Endothelial cell of umbilical vein (primary cell): ENCODE measurements at regions not wholly inside any gene's neighbourhood (a gene's known extent, or its start where the extent isn't known, plus 50 kb on each side); places are given as distances from the start of the nearest gene placed in this dataset.

Source experiments
- BruUV-seq: library from RNA; stranded (reverse); fragments of 400-500 nt; replicated peaks from 2 replicates; lab custom pipeline; 2021; lab: Mats Ljungman, UMichigan
- CTCF ChIA-PET: fragments of 300-600, 350-600 bp; sonication (Branson Sonifier 250); formaldehyde crosslinking; loops from one replicate; lab custom pipeline; 2021; ENCODE audit warnings: antibody characterized with exemption, inconsistent platforms; lab: Charles Lee
- POLR2A ChIA-PET: fragments of 300-600, 350-600 bp; sonication (Branson Sonifier 250); formaldehyde crosslinking; loops from one replicate; lab custom pipeline; 2021; ENCODE audit warnings: antibody characterized with exemption, inconsistent platforms; lab: Charles Lee
- DNase-seq: peaks from one replicate; pipeline ENCODE4 v3.0.0-alpha.2; 2011; ENCODE audit warnings: low read depth, low spot score
- FAIRE-seq: peaks from 2 replicates; lab custom pipeline; 2011; peaks lifted over from hg19 to GRCh38; lab: Jason Lieb, UNC
- H2AFZ ChIP-seq: 2 replicates; pipeline ENCODE4 v1.6.0; 2012; ENCODE audit warnings: low read depth, low read length, control low read depth, inconsistent platforms
- H3K27ac ChIP-seq: 2 replicates; pipeline ENCODE4 v1.5.1; 2011; ENCODE audit warnings: low read depth, mild to moderate bottlenecking, control low read depth, low read length, moderate library complexity; ENCODE audit not compliant: insufficient read depth
- H3K27me3 ChIP-seq, 2 experiments: 2 replicates each; pipeline versions ENCODE4 v1.6.0 to v1.6.1; 2011; ENCODE audit warnings: low read length in 2 of 2, mixed read lengths in 1 of 2; ENCODE audit not compliant: control insufficient read depth in 2 of 2, insufficient read depth in 2 of 2
- H3K36me3 ChIP-seq, 2 experiments: 2 replicates in 1 of 2; 3 replicates in 1 of 2; pipeline ENCODE4 v1.5.1; 2011; ENCODE audit warnings: low read length in 2 of 2, mild to moderate bottlenecking in 1 of 2, moderate library complexity in 1 of 2; ENCODE audit not compliant: control insufficient read depth in 2 of 2, insufficient read depth in 2 of 2; ENCODE audit errors: extremely low read depth in 1 of 2
- H3K4me1 ChIP-seq: 3 replicates; pipeline ENCODE4 v1.5.1; 2011; ENCODE audit warnings: mild to moderate bottlenecking, low read length; ENCODE audit not compliant: control insufficient read depth, insufficient read depth; ENCODE audit errors: extremely low read depth
- H3K4me2 ChIP-seq: 2 replicates; pipeline ENCODE4 v1.6.1; 2011; ENCODE audit warnings: low read length, control low read depth, mixed read lengths; ENCODE audit not compliant: insufficient read depth
- H3K4me3 ChIP-seq, 3 experiments: fragments of 200-600 bp in 1 of 3; sonication (generic), shearing (Covaris generic) in 1 of 3; replicated peaks in 1 of 3; 2 replicates each; pipeline ENCODE4 v1.5.1; 2011 to 2016; ENCODE audit warnings: control low read depth in 3 of 3, low read length in 3 of 3, mild to moderate bottlenecking in 2 of 3, inconsistent platforms in 1 of 3, low read depth in 1 of 3, moderate library complexity in 1 of 3; ENCODE audit not compliant: insufficient read depth in 1 of 3
- H3K79me2 ChIP-seq: 2 replicates; pipeline ENCODE4 v1.6.0; 2012; ENCODE audit warnings: low read length, inconsistent platforms; ENCODE audit not compliant: control insufficient read depth, insufficient read depth
- H3K9ac ChIP-seq: replicated peaks from 2 replicates; pipeline ENCODE3; 2011; ENCODE audit warnings: low read length, control low read depth; ENCODE audit not compliant: insufficient read depth; ENCODE audit errors: extremely low read depth
- H3K9me1 ChIP-seq: replicated peaks from 3 replicates; pipeline ENCODE4 v1.6.0; 2011; ENCODE audit warnings: mild to moderate bottlenecking, low read length; ENCODE audit not compliant: control insufficient read depth, insufficient read depth; ENCODE audit errors: extremely low read depth
- H3K9me3 ChIP-seq: replicated peaks from 2 replicates; pipeline ENCODE4 v1.5.1; 2012; ENCODE audit warnings: low read length, inconsistent platforms; ENCODE audit not compliant: control insufficient read depth, insufficient read depth
- H4K20me1 ChIP-seq: replicated peaks from 2 replicates; pipeline ENCODE3; 2011; ENCODE audit warnings: mild to moderate bottlenecking, low read length; ENCODE audit not compliant: control insufficient read depth, insufficient read depth; ENCODE audit errors: extremely low read depth
- EZH2 ChIP-seq: IDR thresholded peaks from 2 replicates; pipeline ENCODE4 v1.6.1; 2012; ENCODE audit warnings: borderline replicate concordance, low read depth, mild to moderate bottlenecking, moderate library complexity, low read length, inconsistent platforms; ENCODE audit not compliant: severe bottlenecking
- FOS ChIP-seq: IDR thresholded peaks from 2 replicates; pipeline ENCODE4 v1.6.1; 2011; ENCODE audit warnings: mild to moderate bottlenecking, low read length, moderate library complexity, borderline replicate concordance; ENCODE audit not compliant: insufficient read depth
- GATA2 ChIP-seq: IDR thresholded peaks from 2 replicates; pipeline ENCODE4 v1.7.0; 2011; ENCODE audit warnings: low read depth, mild to moderate bottlenecking, moderate library complexity, mixed read lengths, low read length; ENCODE audit not compliant: insufficient read length, insufficient read depth
- JUN ChIP-seq: IDR thresholded peaks from 2 replicates; pipeline ENCODE4 v1.6.1; 2011; ENCODE audit warnings: borderline replicate concordance, low read depth; ENCODE audit not compliant: insufficient read length, insufficient read depth
- MAX ChIP-seq: IDR thresholded peaks from 2 replicates; pipeline ENCODE4 v1.6.1; 2011; ENCODE audit not compliant: insufficient read depth, insufficient read length
- MYC ChIP-seq: IDR thresholded peaks from one replicate; pipeline ENCODE4 v1.6.1; 2011; ENCODE audit warnings: mild to moderate bottlenecking, low read depth, low read length
- POLR2A ChIP-seq: IDR thresholded peaks from 2 replicates; pipeline ENCODE4 v1.6.1; 2012; ENCODE audit warnings: low read depth, mild to moderate bottlenecking, control low read depth, low read length
- POLR2AphosphoS5 ChIP-seq: IDR thresholded peaks from 2 replicates; pipeline ENCODE4 v1.6.1; 2012; ENCODE audit warnings: low read depth, mild to moderate bottlenecking, control low read depth, low read length, moderate library complexity; ENCODE audit not compliant: insufficient read depth
- dilution Hi-C: fragments of 300-500 bp; cut with MboI; formaldehyde crosslinking; loops from one replicate; pipeline ENCODE4 v1.15.0; 2019; ENCODE audit warnings: low sequenced_read_pairs; ENCODE audit not compliant: extremely low pct_ligation_motif_present
- intact Hi-C: fragments of 100-400 bp; cut with micrococcal nuclease; formaldehyde crosslinking; loops from one replicate; pipeline ENCODE4 v1.10.0; 2022
- TF ChIP-seq, protein P1 (sequence below), 2 donors: IDR thresholded peaks; 1 replicate in 1 of 2; 2 replicates in 1 of 2; pipeline ENCODE4 v1.5.1; 2011; ENCODE audit warnings: low read length in 2 of 2, mild to moderate bottlenecking in 2 of 2, moderate library complexity in 2 of 2, control low read depth in 1 of 2, inconsistent platforms in 1 of 2, low read depth in 1 of 2; ENCODE audit not compliant: insufficient read depth in 1 of 2; ENCODE audit errors: extremely low read depth in 1 of 2

DNA sequence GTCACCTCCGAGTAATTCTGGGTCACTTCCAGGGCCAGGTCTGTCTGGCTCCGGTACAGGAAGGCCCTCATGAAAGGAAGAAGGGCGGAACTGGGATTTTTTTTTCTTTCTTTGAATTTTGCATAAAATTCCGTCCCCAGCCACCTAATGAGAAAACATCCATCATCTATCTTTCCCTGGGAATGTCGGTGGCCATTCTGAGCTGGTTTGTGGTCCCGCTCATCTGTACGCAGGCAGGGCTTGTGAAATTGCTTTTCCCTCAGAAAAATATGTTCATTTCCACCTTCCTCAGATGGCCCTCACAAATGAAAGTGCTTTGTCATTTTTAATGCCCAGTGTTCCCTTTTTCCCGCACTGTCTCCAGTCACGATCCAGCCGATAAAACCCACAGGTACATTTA is 353.0 kb upstream of the ZFHX3 start:
- no peak overlapping the region for H3K4me3 ChIP-seq
- no peak overlapping the region for H3K27ac ChIP-seq
- H3K4me1 ChIP-seq = no peaks in the 10 kb centered on the region
- DNase-seq (no peak), FAIRE-seq (no peak)
- H2AFZ ChIP-seq = no peak overlapping the region
- H4K20me1 ChIP-seq = no peaks in the 10 kb centered on the region
- no peak for TF ChIP-seq MYC
- no peak for TF ChIP-seq FOS
- TF ChIP-seq EZH2 = no peak
- H3K79me2 ChIP-seq = no peaks in the 10 kb centered on the region
- H3K27me3 ChIP-seq = no peaks in the 10 kb centered on the region
- H3K9me3 ChIP-seq = no peaks in the 10 kb centered on the region
- no peak overlapping the region for H3K9ac ChIP-seq
- no peaks in the 10 kb centered on the region for H3K36me3 ChIP-seq
- no peak overlapping the region for H3K4me2 ChIP-seq
- POLR2A ChIA-PET = no interaction called here
- dilution Hi-C loops (no loop called here), intact Hi-C loops (no loop called here)
- H3K9me1 ChIP-seq = no peaks in the 10 kb centered on the region
- no TSS peak for BruUV-seq
- CTCF ChIA-PET = no interaction called here

GRCh38 chr16:73399997-73400396 is 352.1 kb upstream of the ZFHX3 start:
- Histone ChIP-seq H3K27me3 (no peaks in the 10 kb centered on the region), H3K4me3 (no peak overlapping the region), H3K27ac (no peak overlapping the region), H4K20me1 (no peaks in the 10 kb centered on the region), H2AFZ (no peak overlapping the region), H3K9ac (no peak overlapping the region), H3K4me1 (no peaks in the 10 kb centered on the region), H3K36me3 (no peaks in the 10 kb centered on the region), H3K79me2 (no peaks in the 10 kb centered on the region), H3K9me3 (no peaks in the 10 kb centered on the region), H3K9me1 (no peaks in the 10 kb centered on the region), H3K4me2 (no peak overlapping the region)
- ChIA-PET POLR2A (no interaction called here), CTCF (no interaction called here)
- intact Hi-C loops = no loop called here
- DNase-seq (no peak), FAIRE-seq (no peak)
- no peak for TF ChIP-seq EZH2
- TF ChIP-seq POLR2AphosphoS5 = no peak
- TF ChIP-seq JUN = no peak
- TF ChIP-seq, protein P1, sequence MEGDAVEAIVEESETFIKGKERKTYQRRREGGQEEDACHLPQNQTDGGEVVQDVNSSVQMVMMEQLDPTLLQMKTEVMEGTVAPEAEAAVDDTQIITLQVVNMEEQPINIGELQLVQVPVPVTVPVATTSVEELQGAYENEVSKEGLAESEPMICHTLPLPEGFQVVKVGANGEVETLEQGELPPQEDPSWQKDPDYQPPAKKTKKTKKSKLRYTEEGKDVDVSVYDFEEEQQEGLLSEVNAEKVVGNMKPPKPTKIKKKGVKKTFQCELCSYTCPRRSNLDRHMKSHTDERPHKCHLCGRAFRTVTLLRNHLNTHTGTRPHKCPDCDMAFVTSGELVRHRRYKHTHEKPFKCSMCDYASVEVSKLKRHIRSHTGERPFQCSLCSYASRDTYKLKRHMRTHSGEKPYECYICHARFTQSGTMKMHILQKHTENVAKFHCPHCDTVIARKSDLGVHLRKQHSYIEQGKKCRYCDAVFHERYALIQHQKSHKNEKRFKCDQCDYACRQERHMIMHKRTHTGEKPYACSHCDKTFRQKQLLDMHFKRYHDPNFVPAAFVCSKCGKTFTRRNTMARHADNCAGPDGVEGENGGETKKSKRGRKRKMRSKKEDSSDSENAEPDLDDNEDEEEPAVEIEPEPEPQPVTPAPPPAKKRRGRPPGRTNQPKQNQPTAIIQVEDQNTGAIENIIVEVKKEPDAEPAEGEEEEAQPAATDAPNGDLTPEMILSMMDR (IDR thresholded peaks at IDR 0.05; ENCODE audit: extremely low read depth in 1 of 2, insufficient read depth in 1 of 2, low read depth in 1 of 2, low read length in 2 of 2) = no peak
- TF ChIP-seq GATA2 = no peak
- TF ChIP-seq FOS = no peak
- TF ChIP-seq MYC = no peak
- TF ChIP-seq POLR2A = no peak
- no peak for TF ChIP-seq MAX
- BruUV-seq = no TSS peak
- dilution Hi-C loops = no loop called here
